Spleen (tissue), 11 donors: ENCODE measurements at regions not wholly inside any gene's neighbourhood (a gene's known extent, or its start where the extent isn't known, plus 50 kb on each side); places are given as distances from the start of the nearest gene placed in this dataset.

Experiments used
- DNase-seq: peaks from one replicate; pipeline ENCODE4 v3.0.0-alpha.2; 2020
- H3K27ac ChIP-seq, 8 donors: fragments of 200-600 bp; sonication (generic) in 7 of 8; 1 replicate in 4 of 8; 2 replicates in 4 of 8; pipeline versions ENCODE4 v1.5.0 to v1.8.0; 2016 to 2021; ENCODE audit warnings: inconsistent platforms in 4 of 8, mild to moderate bottlenecking in 4 of 8, moderate library complexity in 1 of 8
- H3K27me3 ChIP-seq, 7 donors: fragments of 200-600 bp; sonication (generic) in 6 of 7; replicated peaks in 1 of 7; 1 replicate in 4 of 7; 2 replicates in 3 of 7; pipeline versions ENCODE4 v1.5.0 to v1.8.0; 2016 to 2021; ENCODE audit warnings: inconsistent platforms in 3 of 7, mild to moderate bottlenecking in 1 of 7
- H3K36me3 ChIP-seq, 6 donors: fragments of 200-600 bp; sonication (generic) in 5 of 6; 1 replicate in 4 of 6; 2 replicates in 2 of 6; pipeline versions ENCODE4 v1.5.0 to v1.8.0; 2016 to 2021; ENCODE audit warnings: inconsistent platforms in 2 of 6
- H3K4me1 ChIP-seq, 6 donors: fragments of 200-600 bp; sonication (generic) in 5 of 6; 1 replicate in 3 of 6; 2 replicates in 3 of 6; pipeline versions ENCODE4 v1.5.0 to v1.8.0; 2016 to 2021; ENCODE audit warnings: inconsistent platforms in 3 of 6
- H3K4me3 ChIP-seq, 8 donors: fragments of 200-600 bp; sonication (generic) in 7 of 8; 1 replicate in 4 of 8; 2 replicates in 4 of 8; pipeline versions ENCODE4 v1.5.0 to v1.8.0; 2016 to 2021; ENCODE audit warnings: inconsistent platforms in 4 of 8, mild to moderate bottlenecking in 4 of 8, moderate library complexity in 2 of 8
- H3K9me3 ChIP-seq, 8 donors: fragments of 200-600 bp; sonication (generic) in 7 of 8; 1 replicate in 4 of 8; 2 replicates in 4 of 8; pipeline versions ENCODE4 v1.5.0 to v1.8.0; 2016 to 2021; ENCODE audit warnings: inconsistent platforms in 4 of 8
- POLR2A ChIP-seq, 3 donors: fragments of 450-650 bp; IDR thresholded peaks; one replicate each; pipeline ENCODE4 v1.5.1; 2017; ENCODE audit warnings: antibody characterized with exemption in 3 of 3, mild to moderate bottlenecking in 1 of 3
- POLR2AphosphoS5 ChIP-seq, 3 donors: sonication (generic); formaldehyde crosslinking; IDR thresholded peaks; one replicate each; pipeline ENCODE4 v1.5.1; 2017; ENCODE audit warnings: antibody characterized with exemption in 3 of 3
- WGBS, 5 donors: extraction: QIAGEN DNeasy Blood & Tissue Kit in 3 of 5; methylation state at CpG; one replicate each; pipeline versions ENCODE4 v1.1.5 to v1.1.7; 2013 to 2018; 5-methylcytosine and 5-hydroxymethylcytosine counted together
- intact Hi-C: fragments of 100-400 bp; cut with DNase I; formaldehyde crosslinking; loops from one replicate; pipeline ENCODE4 v1.15.0; 2023; ENCODE audit warnings: low total_unique reads
- TF ChIP-seq, protein P1 (sequence below), 11 experiments: fragments of 200-600 bp in 7 of 11; fragments of 450-650 bp in 4 of 11; sonication (generic) in 4 of 11; IDR thresholded peaks in 8 of 11; conservative IDR thresholded peaks in 3 of 11; 1 replicate in 7 of 11; 2 replicates in 4 of 11; pipeline versions ENCODE4 v1.4.0 to v1.8.0; 2016 to 2021; ENCODE audit warnings: antibody characterized with exemption in 11 of 11, inconsistent platforms in 4 of 11, mild to moderate bottlenecking in 1 of 11
- donor health status: healthy with polysubstance abuse.
- donor health status: DM: no; HTN: no; CAD: no; lungs with moderate emphysema.
- donor health status: DM: no; HTN: no; CAD: no.
- donor health status: Bipolar disorder and iron deficiency.
- donor health status: healthy.
- donor health status: DM: no; HTN: no; CAD: no.
- donor health status: DM: yes; HTN: yes; CAD: no.

DNA sequence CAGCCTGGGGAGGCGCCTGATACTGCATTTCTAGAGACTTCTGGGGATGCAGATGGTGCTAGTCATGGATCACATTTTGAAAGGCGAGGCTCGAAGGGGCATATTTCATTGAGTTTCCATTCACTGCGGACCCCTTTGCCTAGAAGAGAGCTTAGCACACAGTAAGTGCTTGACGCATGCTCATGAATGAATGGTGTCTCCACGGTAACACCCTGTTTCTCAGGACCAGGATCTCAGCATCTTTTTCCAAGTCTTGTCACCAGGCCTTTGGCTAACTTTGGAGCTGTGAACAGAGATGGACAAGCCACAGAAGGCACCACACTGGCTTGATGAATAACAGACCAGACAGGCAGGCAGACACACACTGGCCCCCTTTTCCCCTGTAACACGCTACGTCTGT, 151.3 kb downstream of the FOXL1 start:
- TF ChIP-seq, protein P1, sequence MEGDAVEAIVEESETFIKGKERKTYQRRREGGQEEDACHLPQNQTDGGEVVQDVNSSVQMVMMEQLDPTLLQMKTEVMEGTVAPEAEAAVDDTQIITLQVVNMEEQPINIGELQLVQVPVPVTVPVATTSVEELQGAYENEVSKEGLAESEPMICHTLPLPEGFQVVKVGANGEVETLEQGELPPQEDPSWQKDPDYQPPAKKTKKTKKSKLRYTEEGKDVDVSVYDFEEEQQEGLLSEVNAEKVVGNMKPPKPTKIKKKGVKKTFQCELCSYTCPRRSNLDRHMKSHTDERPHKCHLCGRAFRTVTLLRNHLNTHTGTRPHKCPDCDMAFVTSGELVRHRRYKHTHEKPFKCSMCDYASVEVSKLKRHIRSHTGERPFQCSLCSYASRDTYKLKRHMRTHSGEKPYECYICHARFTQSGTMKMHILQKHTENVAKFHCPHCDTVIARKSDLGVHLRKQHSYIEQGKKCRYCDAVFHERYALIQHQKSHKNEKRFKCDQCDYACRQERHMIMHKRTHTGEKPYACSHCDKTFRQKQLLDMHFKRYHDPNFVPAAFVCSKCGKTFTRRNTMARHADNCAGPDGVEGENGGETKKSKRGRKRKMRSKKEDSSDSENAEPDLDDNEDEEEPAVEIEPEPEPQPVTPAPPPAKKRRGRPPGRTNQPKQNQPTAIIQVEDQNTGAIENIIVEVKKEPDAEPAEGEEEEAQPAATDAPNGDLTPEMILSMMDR (IDR thresholded peaks at IDR 0.05 in 8 of 11, conservative IDR thresholded peaks at IDR 0.05 in 3 of 11), result no peak
- TF ChIP-seq POLR2AphosphoS5 (IDR thresholded peaks at IDR 0.05) (no peak), POLR2A (IDR thresholded peaks at IDR 0.05) (no peak)
- 86 to 95% (median 89%) methylated on average over 8 of the region's 8 CpGs for WGBS, 5 donors
- H3K4me3 ChIP-seq, result no peak overlapping the region
- no peaks in the 10 kb centered on the region for H3K9me3 ChIP-seq
- no peaks in the 10 kb centered on the region for H3K36me3 ChIP-seq
- H3K4me1 ChIP-seq, result peaks cover 0 to 7% (median 2%) of the 10 kb centered on the region in 6 donors
- DNase-seq, result no peak
- intact Hi-C loops, result no loop called here
- H3K27me3 ChIP-seq, result peaks cover 0 to 71% (median 7%) of the 10 kb centered on the region in 7 donors
- no peak overlapping the region for H3K27ac ChIP-seq

DNA sequence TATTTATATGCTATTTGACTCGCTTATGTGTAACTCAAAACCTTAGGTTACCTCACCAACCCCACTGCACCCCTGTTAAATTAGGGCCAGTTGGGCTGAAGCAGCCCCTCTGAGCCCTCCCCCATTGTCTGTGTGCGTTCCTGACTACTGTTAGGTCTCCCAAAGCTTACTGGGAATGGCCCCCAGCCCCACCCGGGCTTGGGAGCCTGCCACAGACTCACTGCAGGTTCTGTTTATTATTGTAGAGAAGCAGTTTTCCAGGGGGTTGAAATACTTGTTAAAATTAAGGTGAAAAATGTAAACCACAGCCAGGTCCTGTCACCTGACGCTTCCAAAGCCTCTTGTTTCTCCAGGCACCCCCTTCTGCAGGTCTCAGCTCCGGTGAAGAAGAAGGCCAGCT, 151.7 kb downstream of the FOXL1 start:
- Histone ChIP-seq H3K36me3 (no peaks in the 10 kb centered on the region), H3K27ac (no peak overlapping the region), H3K27me3 (peaks cover 0 to 75% (median 7%) of the 10 kb centered on the region in 7 donors), H3K4me1 (peaks cover 0 to 7% (median 2%) of the 10 kb centered on the region in 6 donors), H3K9me3 (no peaks in the 10 kb centered on the region), H3K4me3 (no peak overlapping the region)
- intact Hi-C loops, result no loop called here
- TF ChIP-seq POLR2AphosphoS5 (IDR thresholded peaks at IDR 0.05) (no peak), POLR2A (IDR thresholded peaks at IDR 0.05) (no peak)
- TF ChIP-seq, protein P1 (IDR thresholded peaks at IDR 0.05 in 8 of 11, conservative IDR thresholded peaks at IDR 0.05 in 3 of 11), result no peak
- WGBS, 5 donors, result 77 to 87% (median 81%) methylated on average over 5 of the region's 5 CpGs
- DNase-seq, result no peak

DNA sequence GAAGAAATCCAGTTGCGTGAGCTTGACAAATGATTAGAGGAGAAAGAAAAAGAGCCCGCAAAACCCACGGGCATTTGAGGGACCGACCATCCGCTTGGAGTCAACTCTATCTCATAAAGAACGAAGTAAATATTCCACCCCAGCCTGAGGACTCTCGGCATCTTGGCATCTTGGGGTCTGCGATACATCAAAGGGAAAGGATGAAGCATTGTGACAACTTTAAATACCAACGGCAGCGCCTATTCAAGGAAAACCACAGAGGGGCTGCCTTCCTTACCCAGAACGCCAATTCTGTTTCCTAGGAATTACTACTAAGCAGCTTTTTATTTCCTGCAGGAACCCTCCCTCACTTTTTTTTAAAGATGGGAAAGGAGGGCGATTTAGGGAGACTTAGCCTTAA, 152.2 kb downstream of the FOXL1 start:
- peaks cover 0 to 80% (median 7%) of the 10 kb centered on the region in 7 donors for H3K27me3 ChIP-seq
- peak; percentile 0 for DNase-seq

DNA sequence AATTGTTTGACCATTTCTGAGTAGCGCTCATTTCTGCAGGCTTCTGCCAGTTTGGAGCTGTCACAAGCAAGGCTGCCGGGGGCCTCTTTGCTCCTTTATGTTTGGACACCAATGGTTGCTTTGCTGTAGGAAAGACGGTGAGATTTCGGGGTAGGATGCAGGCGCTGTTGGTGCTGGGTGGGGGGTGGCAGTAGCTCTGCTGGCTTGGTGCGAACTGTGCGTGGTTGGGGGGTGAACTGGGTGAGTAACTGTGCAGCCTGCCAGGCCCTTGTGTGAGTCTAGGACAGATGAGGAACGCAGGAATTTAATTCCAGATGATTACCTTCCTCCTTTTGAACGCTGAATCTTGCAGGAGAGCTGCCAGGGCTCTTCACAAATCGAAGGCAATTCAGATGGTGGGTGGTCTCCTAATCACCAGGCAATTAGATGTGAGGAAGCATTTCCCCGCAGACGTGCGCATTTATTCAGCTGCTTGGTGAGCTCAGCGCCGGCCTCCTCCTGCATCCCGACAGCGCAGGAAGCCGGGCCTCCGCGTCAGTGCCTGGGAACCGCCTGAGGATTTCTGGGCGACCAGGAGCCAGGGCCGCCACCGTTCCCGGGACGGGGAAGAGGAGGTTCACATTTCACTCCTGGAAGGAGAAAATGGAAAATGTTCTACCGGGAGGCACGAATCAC, 154.4 kb downstream of the FOXL1 start:
- H3K27me3 ChIP-seq, result peaks cover 0 to 84% (median 7%) of the 10 kb centered on the region in 7 donors
- no peaks in the 10 kb centered on the region for H3K36me3 ChIP-seq
- peaks cover 0 to 7% (median 2%) of the 10 kb centered on the region in 6 donors for H3K4me1 ChIP-seq
- intact Hi-C loops, result no loop called here
- no peak overlapping the region for H3K27ac ChIP-seq
- DNase-seq, result no peak
- 33 to 45% (median 36%) methylated on average over 24 to 28 of the region's 28 CpGs for WGBS, 5 donors
- H3K9me3 ChIP-seq, result no peaks in the 10 kb centered on the region
- no peak for TF ChIP-seq POLR2AphosphoS5 (IDR thresholded peaks at IDR 0.05)
- H3K4me3 ChIP-seq, result no peak overlapping the region

More for the DNA sequence above, 152.2 kb downstream of the FOXL1 start:
- 47 to 53% (median 50%) methylated on average over 12 of the region's 12 CpGs for WGBS, 5 donors
- Histone ChIP-seq H3K4me3 (no peak overlapping the region), H3K9me3 (no peaks in the 10 kb centered on the region), H3K4me1 (peaks cover 0 to 7% (median 2%) of the 10 kb centered on the region in 6 donors), H3K36me3 (no peaks in the 10 kb centered on the region), H3K27ac (no peak overlapping the region)
- intact Hi-C loops, result no loop called here
- TF ChIP-seq POLR2AphosphoS5 (IDR thresholded peaks at IDR 0.05) (no peak), POLR2A (IDR thresholded peaks at IDR 0.05) (no peak)
- TF ChIP-seq, protein P1 (IDR thresholded peaks at IDR 0.05 in 8 of 11, conservative IDR thresholded peaks at IDR 0.05 in 3 of 11), result no peak
